GM21723 (cell line): ENCODE measurements at regions not wholly inside any gene's neighbourhood (a gene's known extent, or its start where the extent isn't known, plus 50 kb on each side); places are given as distances from the start of the nearest gene placed in this dataset.

Experiments
- ATAC-seq: cut with Tn5 transposase; IDR thresholded peaks from one replicate; pipeline ENCODE4 v1.9.1; 2021; ENCODE audit warnings: mild to moderate bottlenecking, moderate library complexity; ENCODE audit not compliant: unreplicated experiment

- no peak for ATAC-seq
These were observed 208.2 kb downstream of the SEC61B start for GRCh38 chr9:99430301-99430700.

DNA sequence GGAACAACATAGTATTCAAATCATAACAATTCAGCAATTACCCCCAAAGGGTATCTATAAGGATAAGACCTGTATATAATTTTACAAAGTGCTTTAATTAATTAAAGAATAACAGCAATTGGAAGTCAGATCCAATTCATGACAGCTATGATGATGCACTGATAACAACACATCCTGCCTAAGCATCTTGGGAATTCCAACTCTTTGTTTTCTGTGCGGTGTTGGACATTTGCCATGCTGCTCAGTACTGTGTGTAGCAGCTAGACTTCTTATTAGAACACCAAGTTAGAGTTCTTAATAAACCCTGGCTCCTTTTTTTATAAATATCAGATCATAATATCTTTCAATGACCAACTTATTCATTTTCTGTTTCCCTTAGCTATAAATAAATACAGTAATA is 209.0 kb downstream of the SEC61B start:
- no peak for ATAC-seq

DNA sequence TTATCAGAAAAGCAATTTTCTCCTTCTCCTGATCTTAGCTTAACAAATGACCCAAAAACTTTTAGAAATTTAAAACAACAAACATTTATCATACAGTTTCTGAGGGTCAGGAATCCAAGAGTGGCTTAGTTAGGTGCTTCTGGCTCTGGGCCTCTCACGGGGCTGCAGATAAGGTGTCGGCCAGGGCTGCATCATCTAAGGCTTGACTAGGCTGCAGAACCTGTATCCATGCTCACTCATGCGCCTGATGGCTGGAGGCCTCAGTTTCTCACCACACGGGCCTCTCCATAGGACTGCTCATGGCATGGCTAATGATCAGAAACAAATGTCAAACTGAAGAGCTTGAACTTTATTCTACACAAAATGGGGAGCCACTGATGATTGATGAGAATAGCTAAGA is 210.0 kb downstream of the SEC61B start:
- no peak for ATAC-seq

GRCh38 chr9:99433095-99433494 is 211.0 kb downstream of the SEC61B start:
- ATAC-seq, result no peak

DNA sequence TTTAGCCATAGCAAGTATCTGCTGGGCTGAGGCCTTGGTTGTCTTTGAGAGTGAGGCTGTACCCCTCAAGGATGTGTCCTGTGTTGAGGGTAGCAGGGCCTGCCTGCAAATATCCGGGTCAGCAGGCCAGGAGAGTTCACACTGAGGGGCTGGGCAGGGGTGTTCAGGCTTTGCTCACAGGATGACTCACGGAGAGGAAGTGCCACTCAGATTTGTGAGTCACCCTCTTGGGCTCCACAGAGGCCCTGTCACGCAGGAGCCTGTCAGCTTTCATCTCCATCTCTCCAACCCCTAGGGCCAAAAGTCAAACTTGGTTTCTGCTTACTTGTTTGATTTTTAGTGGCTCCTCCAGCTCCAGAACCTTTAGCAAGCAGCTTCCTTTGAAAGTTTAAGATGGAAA is 211.5 kb downstream of the SEC61B start:
- ATAC-seq, result peak; percentile 94

- no peak for ATAC-seq
These were observed 214.5 kb downstream of the SEC61B start for GRCh38 chr9:99436616-99437015.

- no peak for ATAC-seq
These were observed 215.1 kb downstream of the SEC61B start for GRCh38 chr9:99437145-99437544.

GRCh38 chr9:99438596-99438995 is 216.5 kb downstream of the SEC61B start:
- ATAC-seq, result no peak

- no peak for ATAC-seq
These were observed 219.7 kb downstream of the SEC61B start for GRCh38 chr9:99441829-99442228.

- ATAC-seq, result no peak
These were observed 223.3 kb downstream of the SEC61B start for GRCh38 chr9:99445371-99445891.

- no peak for ATAC-seq
These were observed 223.8 kb downstream of the SEC61B start for GRCh38 chr9:99445920-99446319.

DNA sequence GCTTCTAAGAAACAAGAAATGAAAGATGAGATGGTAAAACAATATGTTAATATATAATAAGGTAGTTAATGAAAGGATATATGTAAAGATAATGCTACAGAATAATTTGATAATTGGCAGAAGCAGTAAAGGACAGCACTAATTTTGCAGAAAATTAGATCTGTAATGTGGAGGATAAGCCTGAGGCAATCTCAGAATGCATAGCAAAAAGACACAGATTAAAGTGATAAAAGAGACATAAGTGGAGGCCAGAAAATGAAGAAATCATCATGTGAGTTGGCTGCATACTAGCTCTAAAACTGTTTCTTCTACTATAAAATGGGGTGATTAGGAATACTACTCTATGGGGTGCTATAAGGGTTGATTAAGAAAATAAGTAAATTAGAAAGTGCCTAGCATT is 225.9 kb downstream of the SEC61B start:
- ATAC-seq, result no peak

DNA sequence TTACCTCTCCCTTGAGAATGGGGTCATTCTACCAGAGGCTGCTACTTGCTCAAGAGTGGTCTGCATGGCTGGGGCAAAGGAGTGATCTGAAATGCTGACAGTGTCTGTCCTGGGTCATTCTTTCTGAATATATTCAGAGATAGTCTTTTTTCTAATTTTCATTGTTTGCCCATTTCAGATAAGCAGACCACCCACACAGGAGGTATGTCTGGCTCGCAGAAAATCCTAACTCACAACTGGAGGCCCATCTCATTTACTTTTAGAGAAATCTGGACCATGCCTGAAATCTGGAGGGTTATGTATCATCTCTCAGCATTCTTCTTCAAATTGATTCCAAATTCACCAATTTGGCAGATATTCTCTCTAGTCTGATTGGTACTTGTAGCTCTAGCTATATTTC is 227.6 kb downstream of the SEC61B start:
- no peak for ATAC-seq

DNA sequence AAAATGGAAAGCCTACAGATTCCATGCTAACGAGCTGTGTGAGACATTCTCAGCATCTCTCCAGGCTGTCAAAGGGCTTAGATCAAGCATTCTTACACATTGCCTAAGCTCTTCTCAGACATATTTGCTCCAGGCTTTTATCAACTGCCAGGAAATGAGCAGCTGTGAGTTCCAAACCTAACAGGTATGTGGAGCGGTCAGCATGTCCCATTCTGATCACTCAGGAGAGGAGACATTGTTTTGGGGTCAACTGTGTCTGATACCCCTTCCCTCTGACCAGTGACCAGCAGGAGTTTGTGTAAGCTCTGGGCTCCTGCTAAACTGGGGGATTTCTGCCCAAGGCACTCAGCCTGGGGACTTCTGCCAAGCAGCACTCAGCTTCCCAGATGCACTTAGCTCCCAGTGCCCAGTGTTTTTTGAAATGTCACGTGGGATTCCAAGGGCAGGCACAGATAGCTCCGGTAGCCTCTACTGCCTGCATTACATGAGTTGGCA is 229.1 kb downstream of the SEC61B start:
- no peak for ATAC-seq

DNA sequence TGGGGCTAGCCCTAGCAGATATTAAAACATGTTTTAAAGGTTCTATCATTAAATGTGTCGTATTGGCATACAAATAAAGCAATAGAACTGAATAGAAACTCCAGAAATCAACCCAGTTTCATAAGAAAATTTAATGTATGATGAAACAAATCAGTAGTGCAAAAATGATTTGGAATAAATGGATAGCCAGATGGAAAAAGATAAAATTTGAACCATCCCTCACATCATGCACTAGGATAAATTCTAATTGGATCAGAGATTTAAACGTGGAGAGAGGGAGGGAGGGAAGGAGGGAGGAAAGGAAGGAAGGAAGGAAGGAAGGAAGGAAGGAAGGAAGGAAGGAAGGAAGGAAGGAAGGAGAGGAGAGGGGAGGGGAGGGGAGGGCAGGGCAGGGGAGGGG is 235.3 kb downstream of the SEC61B start:
- ATAC-seq, result no peak

DNA sequence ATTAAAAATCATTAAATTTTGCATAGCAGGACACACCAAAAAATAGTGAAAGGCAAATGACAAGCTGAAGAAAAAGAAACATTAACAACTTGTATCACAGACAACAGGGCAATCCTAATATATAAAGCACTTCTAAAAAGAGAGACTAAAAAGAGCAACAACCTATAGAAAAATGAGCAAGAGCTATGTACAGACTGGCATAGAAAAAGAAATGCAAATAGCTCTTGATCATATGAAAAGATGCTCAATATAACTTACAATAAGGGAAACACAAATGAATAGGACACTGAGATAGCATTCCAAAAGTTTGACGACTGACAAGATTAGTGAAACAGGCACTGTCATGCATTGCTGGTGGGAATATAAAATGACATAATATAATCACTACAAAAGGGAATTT is 235.9 kb downstream of the SEC61B start:
- ATAC-seq, result no peak

GRCh38 chr9:99459919-99460318 is 237.8 kb downstream of the SEC61B start:
- no peak for ATAC-seq

DNA sequence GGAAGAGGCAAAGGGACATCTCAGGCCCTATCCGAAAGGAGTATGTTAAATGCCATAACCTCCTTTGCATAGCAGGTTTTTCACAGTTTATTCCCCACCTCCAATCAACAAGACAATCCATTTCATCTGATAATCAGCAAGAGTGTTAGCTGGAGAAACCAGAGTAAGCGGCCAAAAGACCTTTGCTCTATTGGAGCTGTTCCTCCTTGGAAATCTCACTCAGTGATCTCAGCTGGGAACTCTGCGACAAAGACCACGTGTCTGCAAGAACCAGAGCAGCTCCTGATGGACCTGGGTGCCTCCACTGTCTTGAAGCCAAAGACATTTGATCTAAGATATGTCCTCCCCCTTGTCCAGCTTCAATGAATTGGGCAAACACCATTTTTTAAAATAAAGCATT is 241.0 kb downstream of the SEC61B start:
- ATAC-seq, result no peak

DNA sequence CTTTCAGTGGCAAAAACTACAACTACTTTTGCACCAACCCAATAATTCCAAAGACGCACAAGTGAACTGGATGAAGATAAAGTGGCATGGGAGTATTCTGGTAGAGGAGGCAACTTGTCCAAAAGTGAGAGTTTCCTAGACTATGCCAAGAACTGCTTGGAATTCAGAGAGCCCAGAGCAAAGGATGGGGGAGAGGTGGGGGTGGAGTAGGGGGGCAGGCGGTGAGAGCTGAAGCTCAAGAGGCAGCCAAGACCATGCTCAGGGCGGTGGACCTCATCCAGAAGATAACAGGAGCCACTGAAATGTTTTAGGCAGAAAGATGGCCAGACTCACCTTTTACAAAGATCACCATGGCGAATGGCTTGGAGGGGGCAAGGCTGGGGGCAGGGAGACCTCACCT is 242.5 kb downstream of the SEC61B start:
- ATAC-seq, result no peak

DNA sequence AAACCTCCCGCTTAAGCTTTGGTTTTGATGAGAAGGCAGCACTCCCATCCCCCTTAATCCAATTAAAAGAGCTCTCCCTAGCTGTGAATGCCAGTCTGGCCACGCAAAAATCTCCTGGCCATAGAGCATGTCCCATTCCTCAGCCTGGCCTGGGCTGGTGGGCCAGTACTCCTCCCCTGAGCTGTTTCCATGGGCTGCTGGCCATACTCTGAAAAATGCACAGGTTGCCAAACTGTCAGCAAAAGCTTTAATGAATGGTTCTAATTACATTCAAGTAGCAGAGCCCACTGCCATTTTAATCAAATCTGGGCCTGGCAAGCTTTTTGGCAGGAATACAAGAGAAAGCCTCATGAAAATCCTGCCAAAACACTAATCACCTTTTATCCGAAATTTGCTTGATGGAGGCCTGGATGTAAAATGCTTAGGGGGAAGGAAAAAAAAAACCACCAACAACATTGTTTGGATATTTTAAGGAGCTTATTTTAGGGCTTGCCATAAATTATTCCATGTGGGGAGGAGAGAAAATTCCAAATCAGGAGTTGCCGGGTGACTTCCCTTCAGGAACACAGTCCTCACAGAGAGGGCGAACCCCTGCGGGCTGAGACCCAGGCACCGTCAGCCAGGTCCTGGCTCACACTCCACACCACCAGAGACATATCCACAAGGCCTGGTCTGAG is 243.3 kb downstream of the SEC61B start:
- no peak for ATAC-seq

DNA sequence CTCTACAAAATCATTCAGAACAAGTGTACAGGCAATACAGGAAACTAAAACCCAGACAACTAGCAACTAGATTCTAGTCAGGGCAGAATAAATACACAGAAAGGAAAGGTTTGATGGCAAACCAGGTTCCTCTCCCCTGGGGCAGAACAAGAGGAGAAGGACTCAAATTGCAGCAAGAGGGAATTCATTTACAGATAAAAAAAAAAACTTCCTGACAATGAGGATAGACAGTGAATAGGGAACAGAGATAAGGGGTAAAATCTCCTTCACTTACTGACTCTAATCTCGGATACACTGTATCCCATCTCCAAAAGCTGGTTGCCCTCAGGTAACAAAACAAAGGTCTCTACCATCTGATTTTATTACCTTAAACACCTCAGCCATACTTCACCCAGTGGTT is 244.0 kb downstream of the SEC61B start:
- no peak for ATAC-seq

DNA sequence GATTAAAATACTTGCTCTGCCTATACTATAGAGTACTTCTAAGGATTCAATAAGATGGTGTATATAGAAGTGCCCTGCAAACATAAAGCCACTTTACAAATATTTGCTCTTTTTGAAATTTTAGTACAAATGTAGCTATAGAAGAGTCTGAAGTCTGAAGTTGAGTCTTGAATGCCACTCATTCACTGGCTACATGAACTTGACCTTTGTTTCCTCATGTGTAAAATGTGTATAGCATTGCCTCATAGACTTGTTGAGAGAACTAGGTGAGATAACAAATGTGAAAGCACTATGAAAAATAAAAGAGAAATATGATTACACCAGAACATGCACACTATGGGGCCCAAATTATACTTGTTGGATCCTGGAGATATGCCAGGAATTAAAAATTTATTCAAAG is 244.7 kb downstream of the SEC61B start:
- no peak for ATAC-seq

- no peak for ATAC-seq
These were observed 249.0 kb downstream of the SEC61B start for GRCh38 chr9:99471033-99471432.
